ENCODE measurements at regions not wholly inside any gene's neighbourhood (a gene's known extent, or its start where the extent isn't known, plus 50 kb on each side); places are given as distances from the start of the nearest gene placed in this dataset.

DNA sequence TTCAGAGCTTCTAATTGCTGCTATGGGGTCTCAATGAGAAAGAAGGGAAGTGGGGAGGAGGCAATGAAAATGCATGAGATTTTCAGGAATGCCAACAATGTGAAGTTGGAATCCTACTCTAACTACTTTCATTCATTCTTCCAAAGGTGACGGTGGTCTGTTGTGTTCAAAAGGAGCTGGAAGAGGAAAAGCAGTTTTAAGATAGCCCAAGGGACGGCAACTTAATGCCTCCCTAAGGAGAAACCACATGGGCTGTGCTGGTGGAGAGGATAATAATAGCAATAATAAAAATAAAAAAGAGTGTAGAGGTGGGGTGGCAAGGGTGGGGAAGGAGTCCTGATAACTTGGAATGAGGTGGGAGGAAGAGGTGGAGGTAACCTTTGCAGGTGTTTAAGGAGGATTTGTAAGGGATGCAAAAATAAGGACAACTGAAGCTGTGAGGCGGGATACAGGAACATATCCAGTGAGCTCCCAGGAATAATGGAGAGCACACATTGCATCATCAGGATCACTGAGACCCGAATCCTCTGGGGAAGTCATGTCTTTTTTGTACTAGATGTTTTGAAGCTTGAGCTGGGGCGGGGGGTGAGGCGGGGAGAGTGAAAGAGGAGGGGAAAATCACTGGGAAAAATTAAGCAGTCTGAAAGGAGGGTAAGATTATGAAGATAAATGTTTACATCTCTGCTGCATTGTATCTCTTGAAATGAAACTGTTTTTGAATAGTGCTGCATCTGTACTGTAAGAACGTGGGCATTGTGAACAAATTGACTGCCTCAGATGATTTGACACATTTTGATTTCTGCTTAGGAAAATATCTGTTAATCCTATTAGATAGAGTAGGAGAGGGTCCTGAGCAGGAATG is 120.1 kb upstream of the TMEM161B start:
- Histone ChIP-seq H2AK9ac (replicated peaks; ENCODE audit: low read depth, low read length, poor library complexity) (no peak overlapping the region), H3K27ac (ENCODE audit: insufficient read depth, low read length) (no peak overlapping the region), H3K9me1 (ENCODE audit: insufficient read depth, low read length) (no peaks in the 10 kb centered on the region), H3K36me3 (ENCODE audit: control insufficient read depth, insufficient read depth, low read length) (no peaks in the 10 kb centered on the region), H3K56ac (ENCODE audit: extremely low read depth, insufficient read depth, low read length) (no peak overlapping the region), H3K23ac (ENCODE audit: low read depth, low read length) (no peak overlapping the region), H2AK5ac (ENCODE audit: low read depth, low read length) (no peak overlapping the region), H2BK15ac (ENCODE audit: low read depth, low read length) (no peak overlapping the region), H3K4me2 (ENCODE audit: low read depth, low read length) (no peak overlapping the region), H4K5ac (ENCODE audit: low read depth, low read length) (no peak overlapping the region), H3K27me3 (ENCODE audit: control insufficient read depth, insufficient read depth, low read length) (no peaks in the 10 kb centered on the region), H3K4me3 (ENCODE audit: insufficient read depth, low read depth, low read length) (no peak overlapping the region), H3K4ac (ENCODE audit: low read depth, low read length) (no peak overlapping the region), H3K9me3 (ENCODE audit: control insufficient read depth, insufficient read depth, low read length) (no peaks in the 10 kb centered on the region), H4K8ac (ENCODE audit: low read depth in 2 of 2, low read length in 2 of 2) (no peak overlapping the region), H2BK120ac (ENCODE audit: low read depth, low read length) (no peak overlapping the region), H2BK20ac (ENCODE audit: low read depth, low read length) (no peak overlapping the region), H2AFZ (replicated peaks; ENCODE audit: low read length, poor library complexity) (no peak overlapping the region), H3K9ac (ENCODE audit: low read depth, low read length) (no peak overlapping the region), H3K79me1 (ENCODE audit: low read depth in 1 of 2, low read length in 2 of 2) (no peaks in the 10 kb centered on the region), H4K91ac (ENCODE audit: insufficient read depth, low read depth, low read length) (no peak overlapping the region), H3K4me1 (ENCODE audit: control insufficient read depth, insufficient read depth, low read length) (no peaks in the 10 kb centered on the region), H3K18ac (ENCODE audit: low read depth, low read length) (no peak overlapping the region), H4K20me1 (ENCODE audit: insufficient read depth, low read length) (no peaks in the 10 kb centered on the region), H3K14ac (replicated peaks; ENCODE audit: low read depth, low read length) (no peak overlapping the region), H2BK5ac (ENCODE audit: low read depth, low read length, poor library complexity, severe bottlenecking) (no peak overlapping the region)
- CTCF ChIA-PET: interaction anchor here (0.6 kb wide), 1 partner anchor 357 kb away, joined by 4 read pairs; no protein-coding TSS in a partner anchor
- ATAC-seq (ENCODE audit: low read depth) (no peak), DNase-seq (no peak)
- no TSS peak for BruUV-seq (replicated peaks)
- POLR2A ChIA-PET (ENCODE audit: unreplicated experiment): no interaction called here
- TF ChIP-seq CHD1 (IDR thresholded peaks at IDR 0.05; ENCODE audit: low read depth, low read length): no peak
- no peak for TF ChIP-seq MXI1 (IDR thresholded peaks at IDR 0.05; ENCODE audit: borderline replicate concordance, low read depth, low read length)
- no peak for TF ChIP-seq FOS (IDR thresholded peaks at IDR 0.05; ENCODE audit: low read depth, low read length)
- TF ChIP-seq, protein P1, sequence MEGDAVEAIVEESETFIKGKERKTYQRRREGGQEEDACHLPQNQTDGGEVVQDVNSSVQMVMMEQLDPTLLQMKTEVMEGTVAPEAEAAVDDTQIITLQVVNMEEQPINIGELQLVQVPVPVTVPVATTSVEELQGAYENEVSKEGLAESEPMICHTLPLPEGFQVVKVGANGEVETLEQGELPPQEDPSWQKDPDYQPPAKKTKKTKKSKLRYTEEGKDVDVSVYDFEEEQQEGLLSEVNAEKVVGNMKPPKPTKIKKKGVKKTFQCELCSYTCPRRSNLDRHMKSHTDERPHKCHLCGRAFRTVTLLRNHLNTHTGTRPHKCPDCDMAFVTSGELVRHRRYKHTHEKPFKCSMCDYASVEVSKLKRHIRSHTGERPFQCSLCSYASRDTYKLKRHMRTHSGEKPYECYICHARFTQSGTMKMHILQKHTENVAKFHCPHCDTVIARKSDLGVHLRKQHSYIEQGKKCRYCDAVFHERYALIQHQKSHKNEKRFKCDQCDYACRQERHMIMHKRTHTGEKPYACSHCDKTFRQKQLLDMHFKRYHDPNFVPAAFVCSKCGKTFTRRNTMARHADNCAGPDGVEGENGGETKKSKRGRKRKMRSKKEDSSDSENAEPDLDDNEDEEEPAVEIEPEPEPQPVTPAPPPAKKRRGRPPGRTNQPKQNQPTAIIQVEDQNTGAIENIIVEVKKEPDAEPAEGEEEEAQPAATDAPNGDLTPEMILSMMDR (conservative IDR thresholded peaks at IDR 0.05; ENCODE audit: low read depth, low read length): no peak
- TF ChIP-seq, protein P2, sequence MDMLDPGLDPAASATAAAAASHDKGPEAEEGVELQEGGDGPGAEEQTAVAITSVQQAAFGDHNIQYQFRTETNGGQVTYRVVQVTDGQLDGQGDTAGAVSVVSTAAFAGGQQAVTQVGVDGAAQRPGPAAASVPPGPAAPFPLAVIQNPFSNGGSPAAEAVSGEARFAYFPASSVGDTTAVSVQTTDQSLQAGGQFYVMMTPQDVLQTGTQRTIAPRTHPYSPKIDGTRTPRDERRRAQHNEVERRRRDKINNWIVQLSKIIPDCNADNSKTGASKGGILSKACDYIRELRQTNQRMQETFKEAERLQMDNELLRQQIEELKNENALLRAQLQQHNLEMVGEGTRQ (IDR thresholded peaks at IDR 0.05; ENCODE audit: low read depth, low read length): no peak
- no peak for TF ChIP-seq MAZ (IDR thresholded peaks at IDR 0.05; ENCODE audit: borderline replicate concordance, low read depth, low read length)
- TF ChIP-seq, protein P3, sequence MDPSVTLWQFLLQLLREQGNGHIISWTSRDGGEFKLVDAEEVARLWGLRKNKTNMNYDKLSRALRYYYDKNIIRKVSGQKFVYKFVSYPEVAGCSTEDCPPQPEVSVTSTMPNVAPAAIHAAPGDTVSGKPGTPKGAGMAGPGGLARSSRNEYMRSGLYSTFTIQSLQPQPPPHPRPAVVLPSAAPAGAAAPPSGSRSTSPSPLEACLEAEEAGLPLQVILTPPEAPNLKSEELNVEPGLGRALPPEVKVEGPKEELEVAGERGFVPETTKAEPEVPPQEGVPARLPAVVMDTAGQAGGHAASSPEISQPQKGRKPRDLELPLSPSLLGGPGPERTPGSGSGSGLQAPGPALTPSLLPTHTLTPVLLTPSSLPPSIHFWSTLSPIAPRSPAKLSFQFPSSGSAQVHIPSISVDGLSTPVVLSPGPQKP (IDR thresholded peaks at IDR 0.05; ENCODE audit: borderline replicate concordance, low read depth, low read length): no peak
- TF ChIP-seq BHLHE40 (IDR thresholded peaks at IDR 0.05; ENCODE audit: low read depth, low read length): no peak
- TF ChIP-seq POLR2A (IDR thresholded peaks at IDR 0.05; ENCODE audit: low read depth, low read length): no peak
- no peak for TF ChIP-seq SMC3 (IDR thresholded peaks at IDR 0.05; ENCODE audit: low read depth, low read length)
- TF ChIP-seq MAFK (IDR thresholded peaks at IDR 0.05; ENCODE audit: low read depth, low read length): no peak
- TF ChIP-seq RCOR1 (IDR thresholded peaks at IDR 0.05; ENCODE audit: insufficient replicate concordance, low read length): no peak
- in situ Hi-C loops (cut with MboI; ENCODE audit: low sequenced_read_pairs) (no loop called here), intact Hi-C loops (cut with micrococcal nuclease) (no loop called here), dilution Hi-C loops (cut with HindIII; ENCODE audit: low sequenced_read_pairs, unreplicated experiment) (no loop called here)
- 44% methylated on average over 3 of the region's 7 CpGs; no CpG with 5 or more reads in 1 of the 2 experiments for WGBS, 2 experiments (ENCODE audit: extremely low coverage in 2 of 2, insufficient read length in 1 of 2)

Data from IMR-90 (cell line).